IMR-90 (cell line): ENCODE measurements at regions not wholly inside any gene's neighbourhood (a gene's known extent, or its start where the extent isn't known, plus 50 kb on each side); places are given as distances from the start of the nearest gene placed in this dataset.

Experiments
- ATAC-seq: fragments of 200-7000 bp; cut with Tn5 transposase; 2 replicates; pipeline ENCODE4 v1.9.1; 2020; ENCODE audit warnings: low read depth, mild to moderate bottlenecking, moderate library complexity
- BruUV-seq: library from RNA; stranded (reverse); fragments of 400-500 nt; replicated peaks from 2 replicates; lab custom pipeline; 2021; lab: Mats Ljungman, UMichigan
- CTCF ChIA-PET: fragments of 300-600 bp; formaldehyde crosslinking; extraction: SDS; loops from one replicate; lab custom pipeline; 2021; ENCODE audit warnings: antibody characterized with exemption; lab: Yijun Ruan, JAX
- POLR2A ChIA-PET: fragments of 300-600 bp; sonication (Branson Sonifier 250); formaldehyde crosslinking; loops from one replicate; lab custom pipeline; 2022; ENCODE audit warnings: antibody characterized with exemption; ENCODE audit not compliant: unreplicated experiment; lab: Charles Lee
- DNase-seq: peaks from one replicate; pipeline ENCODE4 v3.0.0; 2013
- H2AFZ ChIP-seq: replicated peaks from 2 replicates; pipeline ENCODE3; 2013; ENCODE audit warnings: low read length, mild to moderate bottlenecking; ENCODE audit not compliant: poor library complexity
- H2AK5ac ChIP-seq: 2 replicates; pipeline ENCODE4 v1.6.1; 2013; ENCODE audit warnings: low read depth, low read length, inconsistent platforms
- H2AK9ac ChIP-seq: replicated peaks from 2 replicates; pipeline ENCODE3; 2013; ENCODE audit warnings: mild to moderate bottlenecking, low read depth, low read length, moderate library complexity; ENCODE audit not compliant: poor library complexity
- H2BK120ac ChIP-seq: 2 replicates; pipeline ENCODE4 v1.6.1; 2013; ENCODE audit warnings: low read depth, low read length, inconsistent platforms
- H2BK15ac ChIP-seq: 3 replicates; pipeline ENCODE4 v1.6.1; 2013; ENCODE audit warnings: low read depth, low read length, inconsistent platforms
- H2BK20ac ChIP-seq: 2 replicates; pipeline ENCODE4 v1.6.1; 2013; ENCODE audit warnings: low read depth, mild to moderate bottlenecking, inconsistent platforms, low read length, moderate library complexity
- H2BK5ac ChIP-seq: 2 replicates; pipeline ENCODE4 v1.6.1; 2013; ENCODE audit warnings: mild to moderate bottlenecking, low read depth, low read length, inconsistent platforms; ENCODE audit not compliant: poor library complexity, severe bottlenecking
- H3K14ac ChIP-seq: replicated peaks from 2 replicates; pipeline ENCODE4 v1.6.1; 2013; ENCODE audit warnings: low read depth, low read length, inconsistent platforms
- H3K18ac ChIP-seq: 2 replicates; pipeline ENCODE4 v1.6.1; 2013; ENCODE audit warnings: low read depth, low read length, control low read depth
- H3K23ac ChIP-seq: 2 replicates; pipeline ENCODE4 v1.6.1; 2013; ENCODE audit warnings: low read depth, low read length, inconsistent platforms
- H3K27ac ChIP-seq: 2 replicates; pipeline ENCODE4 v1.5.1; 2013; ENCODE audit warnings: mild to moderate bottlenecking, control low read depth, low read length; ENCODE audit not compliant: insufficient read depth
- H3K27me3 ChIP-seq: 2 replicates; pipeline ENCODE4 v1.6.1; 2013; ENCODE audit warnings: low read length; ENCODE audit not compliant: control insufficient read depth, insufficient read depth
- H3K36me3 ChIP-seq: 2 replicates; pipeline ENCODE4 v1.6.1; 2013; ENCODE audit warnings: low read length, mixed read lengths; ENCODE audit not compliant: control insufficient read depth, insufficient read depth
- H3K4ac ChIP-seq: 2 replicates; pipeline ENCODE4 v1.6.1; 2013; ENCODE audit warnings: low read depth, low read length, inconsistent platforms
- H3K4me1 ChIP-seq: 2 replicates; pipeline ENCODE4 v1.6.1; 2013; ENCODE audit warnings: low read length, mixed read lengths; ENCODE audit not compliant: control insufficient read depth, insufficient read depth
- H3K4me2 ChIP-seq: 2 replicates; pipeline ENCODE4 v1.6.1; 2013; ENCODE audit warnings: low read depth, mild to moderate bottlenecking, control low read depth, low read length, moderate library complexity
- H3K4me3 ChIP-seq: 2 replicates; pipeline ENCODE4 v1.5.1; 2013; ENCODE audit warnings: low read depth, mild to moderate bottlenecking, control low read depth, low read length, moderate library complexity; ENCODE audit not compliant: insufficient read depth
- H3K56ac ChIP-seq: 2 replicates; pipeline ENCODE4 v1.6.1; 2013; ENCODE audit warnings: low read length, inconsistent platforms; ENCODE audit not compliant: insufficient read depth; ENCODE audit errors: extremely low read depth
- H3K79me1 ChIP-seq, 2 experiments: 2 replicates each; pipeline ENCODE4 v1.6.1; 2013; ENCODE audit warnings: low read length in 2 of 2, inconsistent platforms in 1 of 2, low read depth in 1 of 2
- H3K9ac ChIP-seq: 2 replicates; pipeline ENCODE4 v1.6.1; 2013; ENCODE audit warnings: low read depth, low read length, control low read depth
- H3K9me1 ChIP-seq: 2 replicates; pipeline ENCODE4 v1.6.1; 2013; ENCODE audit warnings: low read length, inconsistent platforms; ENCODE audit not compliant: insufficient read depth
- H3K9me3 ChIP-seq: 2 replicates; pipeline ENCODE4 v1.6.1; 2013; ENCODE audit warnings: low read length; ENCODE audit not compliant: control insufficient read depth, insufficient read depth
- H4K20me1 ChIP-seq: 2 replicates; pipeline ENCODE4 v1.6.1; 2013; ENCODE audit warnings: low read length, inconsistent platforms; ENCODE audit not compliant: insufficient read depth
- H4K5ac ChIP-seq: 2 replicates; pipeline ENCODE4 v1.6.1; 2013; ENCODE audit warnings: mild to moderate bottlenecking, low read depth, low read length, control low read depth
- H4K8ac ChIP-seq, 2 experiments: 2 replicates each; pipeline ENCODE4 v1.6.1; 2013; ENCODE audit warnings: low read depth in 2 of 2, low read length in 2 of 2, control low read depth in 1 of 2, inconsistent platforms in 1 of 2
- H4K91ac ChIP-seq: 2 replicates; pipeline ENCODE4 v1.6.1; 2013; ENCODE audit warnings: low read depth, low read length, inconsistent platforms; ENCODE audit not compliant: insufficient read depth
- BHLHE40 ChIP-seq: fragments of 150-350 bp; IDR thresholded peaks from 2 replicates; pipeline ENCODE4 v1.6.1; 2016; ENCODE audit warnings: mild to moderate bottlenecking, low read depth, low read length
- CEBPB ChIP-seq: IDR thresholded peaks from 2 replicates; pipeline ENCODE4 v1.6.1; 2012; ENCODE audit warnings: low read depth, low read length, improper control_type of control experiment
- CHD1 ChIP-seq: IDR thresholded peaks from 2 replicates; pipeline ENCODE4 v1.6.1; 2012; ENCODE audit warnings: low read depth, low read length, improper control_type of control experiment
- ELK1 ChIP-seq: fragments of 150-350 bp; IDR thresholded peaks from 2 replicates; pipeline ENCODE4 v1.6.1; 2016; ENCODE audit warnings: low read depth, mild to moderate bottlenecking, low read length, moderate library complexity, borderline replicate concordance
- FOS ChIP-seq: fragments of 150-350 bp; IDR thresholded peaks from 2 replicates; pipeline ENCODE4 v1.6.1; 2016; ENCODE audit warnings: low read depth, low read length
- MAFK ChIP-seq: IDR thresholded peaks from 2 replicates; pipeline ENCODE4 v1.6.1; 2012; ENCODE audit warnings: low read depth, low read length, improper control_type of control experiment
- MAZ ChIP-seq: IDR thresholded peaks from 2 replicates; pipeline ENCODE4 v1.6.1; 2012; ENCODE audit warnings: low read depth, mild to moderate bottlenecking, low read length, improper control_type of control experiment, moderate library complexity, borderline replicate concordance
- MXI1 ChIP-seq: IDR thresholded peaks from 2 replicates; pipeline ENCODE4 v1.6.1; 2012; ENCODE audit warnings: low read depth, mild to moderate bottlenecking, low read length, moderate library complexity, borderline replicate concordance
- NFE2L2 ChIP-seq: fragments of 150-350 bp; IDR thresholded peaks from 2 replicates; pipeline ENCODE4 v1.6.1; 2016; ENCODE audit warnings: low read depth, mild to moderate bottlenecking, low read length
- POLR2A ChIP-seq: IDR thresholded peaks from 2 replicates; pipeline ENCODE4 v1.6.1; 2012; ENCODE audit warnings: mild to moderate bottlenecking, low read depth, low read length
- RAD21 ChIP-seq: IDR thresholded peaks from 2 replicates; pipeline ENCODE4 v1.6.1; 2012; ENCODE audit warnings: low read length, improper control_type of control experiment
- RCOR1 ChIP-seq: IDR thresholded peaks from 2 replicates; pipeline ENCODE4 v1.6.1; 2012; ENCODE audit warnings: mild to moderate bottlenecking, low read length, improper control_type of control experiment; ENCODE audit not compliant: insufficient replicate concordance
- RFX5 ChIP-seq: IDR thresholded peaks from 2 replicates; pipeline ENCODE4 v1.8.0; 2012; ENCODE audit warnings: low read depth, mild to moderate bottlenecking, low read length, moderate library complexity
- SMC3 ChIP-seq: fragments of 150-350 bp; IDR thresholded peaks from 2 replicates; pipeline ENCODE4 v1.6.1; 2016; ENCODE audit warnings: low read depth, mild to moderate bottlenecking, antibody characterized with exemption, low read length, moderate library complexity
- WGBS, 2 experiments: methylation state at CpG; one replicate each; pipeline versions ENCODE4 v1.1.5 to v1.1.7; 2013; ENCODE audit warnings: missing lambda C conversion rate in 2 of 2; ENCODE audit not compliant: insufficient read length in 1 of 2; ENCODE audit errors: extremely low coverage in 2 of 2; 5-methylcytosine and 5-hydroxymethylcytosine counted together
- dilution Hi-C: fragments of 300-500 bp; cut with HindIII; formaldehyde crosslinking; loops from one replicate; pipeline ENCODE4 v1.14.3; 2018; ENCODE audit warnings: low sequenced_read_pairs; ENCODE audit not compliant: unreplicated experiment
- in situ Hi-C: fragments of 300-500 bp; cut with MboI; formaldehyde crosslinking; loops from 3 replicates; pipeline ENCODE4 v1.14.3; 2019; ENCODE audit warnings: low sequenced_read_pairs, inconsistent platforms, mixed read lengths
- intact Hi-C: fragments of 100-400 bp; cut with micrococcal nuclease; formaldehyde crosslinking; loops from 2 replicates; pipeline ENCODE4 v1.10.0; 2022
- TF ChIP-seq, protein P1 (sequence below): fragments of 150-350 bp; IDR thresholded peaks from 2 replicates; pipeline ENCODE4 v1.6.1; 2017; ENCODE audit warnings: mild to moderate bottlenecking, antibody characterized with exemption, low read length, low read depth
- TF ChIP-seq, protein P2 (sequence below): conservative IDR thresholded peaks from 2 replicates; pipeline ENCODE4 v1.5.1; 2012; ENCODE audit warnings: mild to moderate bottlenecking, low read depth, low read length, improper control_type of control experiment

GRCh38 chr9:106417685-106418084 is 445.3 kb upstream of the ZNF462 start:
- Histone ChIP-seq H2BK20ac (no peak overlapping the region), H3K4me2 (no peak overlapping the region), H3K36me3 (no peaks in the 10 kb centered on the region), H3K4me1 (no peaks in the 10 kb centered on the region), H3K9ac (no peak overlapping the region), H3K4ac (no peak overlapping the region), H3K27me3 (no peaks in the 10 kb centered on the region), H3K18ac (no peak overlapping the region), H4K5ac (no peak overlapping the region), H2BK120ac (no peak overlapping the region), H3K23ac (no peak overlapping the region), H2AFZ (no peak overlapping the region), H4K91ac (no peak overlapping the region), H3K4me3 (no peak overlapping the region), H3K9me3 (peaks cover 14% of the 10 kb centered on the region), H4K8ac (no peak overlapping the region), H2AK5ac (no peak overlapping the region), H3K56ac (no peak overlapping the region), H2BK15ac (no peak overlapping the region), H2BK5ac (no peak overlapping the region), H4K20me1 (no peaks in the 10 kb centered on the region), H3K14ac (no peak overlapping the region), H3K27ac (no peak overlapping the region), H3K79me1 (no peaks in the 10 kb centered on the region), H3K9me1 (no peaks in the 10 kb centered on the region), H2AK9ac (no peak overlapping the region)
- DNase-seq (no peak), ATAC-seq (no peak)
- BruUV-seq, result no TSS peak
- ChIA-PET CTCF (no interaction called here), POLR2A (no interaction called here)
- intact Hi-C loops (no loop called here), dilution Hi-C loops (no loop called here), in situ Hi-C loops (no loop called here)
- no CpG with 5 or more reads among the region's 1 CpG for WGBS, 2 experiments
- TF ChIP-seq, protein P1, sequence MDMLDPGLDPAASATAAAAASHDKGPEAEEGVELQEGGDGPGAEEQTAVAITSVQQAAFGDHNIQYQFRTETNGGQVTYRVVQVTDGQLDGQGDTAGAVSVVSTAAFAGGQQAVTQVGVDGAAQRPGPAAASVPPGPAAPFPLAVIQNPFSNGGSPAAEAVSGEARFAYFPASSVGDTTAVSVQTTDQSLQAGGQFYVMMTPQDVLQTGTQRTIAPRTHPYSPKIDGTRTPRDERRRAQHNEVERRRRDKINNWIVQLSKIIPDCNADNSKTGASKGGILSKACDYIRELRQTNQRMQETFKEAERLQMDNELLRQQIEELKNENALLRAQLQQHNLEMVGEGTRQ, result no peak
- TF ChIP-seq FOS, result no peak
- no peak for TF ChIP-seq MXI1
- TF ChIP-seq POLR2A, result no peak
- no peak for TF ChIP-seq MAZ
- no peak for TF ChIP-seq NFE2L2
- TF ChIP-seq CEBPB, result no peak
- TF ChIP-seq, protein P2, sequence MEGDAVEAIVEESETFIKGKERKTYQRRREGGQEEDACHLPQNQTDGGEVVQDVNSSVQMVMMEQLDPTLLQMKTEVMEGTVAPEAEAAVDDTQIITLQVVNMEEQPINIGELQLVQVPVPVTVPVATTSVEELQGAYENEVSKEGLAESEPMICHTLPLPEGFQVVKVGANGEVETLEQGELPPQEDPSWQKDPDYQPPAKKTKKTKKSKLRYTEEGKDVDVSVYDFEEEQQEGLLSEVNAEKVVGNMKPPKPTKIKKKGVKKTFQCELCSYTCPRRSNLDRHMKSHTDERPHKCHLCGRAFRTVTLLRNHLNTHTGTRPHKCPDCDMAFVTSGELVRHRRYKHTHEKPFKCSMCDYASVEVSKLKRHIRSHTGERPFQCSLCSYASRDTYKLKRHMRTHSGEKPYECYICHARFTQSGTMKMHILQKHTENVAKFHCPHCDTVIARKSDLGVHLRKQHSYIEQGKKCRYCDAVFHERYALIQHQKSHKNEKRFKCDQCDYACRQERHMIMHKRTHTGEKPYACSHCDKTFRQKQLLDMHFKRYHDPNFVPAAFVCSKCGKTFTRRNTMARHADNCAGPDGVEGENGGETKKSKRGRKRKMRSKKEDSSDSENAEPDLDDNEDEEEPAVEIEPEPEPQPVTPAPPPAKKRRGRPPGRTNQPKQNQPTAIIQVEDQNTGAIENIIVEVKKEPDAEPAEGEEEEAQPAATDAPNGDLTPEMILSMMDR, result no peak
- no peak for TF ChIP-seq CHD1
- TF ChIP-seq RCOR1, result no peak
- TF ChIP-seq RAD21, result no peak
- no peak for TF ChIP-seq RFX5
- TF ChIP-seq MAFK, result no peak
- TF ChIP-seq SMC3, result no peak
- TF ChIP-seq ELK1, result no peak
- no peak for TF ChIP-seq BHLHE40
